HG02981 (cell line): ENCODE measurements at regions not wholly inside any gene's neighbourhood (a gene's known extent, or its start where the extent isn't known, plus 50 kb on each side); places are given as distances from the start of the nearest gene placed in this dataset.

Experiments used
- ATAC-seq: cut with Tn5 transposase; IDR thresholded peaks from one replicate; pipeline ENCODE4 v1.9.1; 2021; ENCODE audit warnings: mild to moderate bottlenecking, moderate library complexity; ENCODE audit not compliant: unreplicated experiment

DNA sequence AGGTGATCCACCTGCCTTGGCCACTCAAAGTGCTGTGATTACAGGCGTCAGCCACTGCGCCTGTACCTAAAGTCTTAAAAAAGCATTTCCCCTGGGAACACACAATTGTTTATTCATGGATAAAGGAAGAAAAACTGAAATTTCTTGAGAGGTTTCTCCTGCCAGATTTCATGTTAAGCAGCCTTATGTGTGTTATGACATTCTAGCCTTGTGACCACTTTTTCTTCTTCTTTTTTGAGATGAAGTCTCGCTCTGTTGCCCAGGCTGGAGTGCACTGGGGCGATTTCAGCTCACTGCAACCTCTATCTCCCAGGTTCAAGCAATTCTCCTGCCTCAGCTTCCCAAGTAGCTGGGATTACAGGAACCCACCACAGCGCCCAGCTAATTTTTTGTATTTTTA, 57.8 kb upstream of the PLAC8 start:
- no peak for ATAC-seq

DNA sequence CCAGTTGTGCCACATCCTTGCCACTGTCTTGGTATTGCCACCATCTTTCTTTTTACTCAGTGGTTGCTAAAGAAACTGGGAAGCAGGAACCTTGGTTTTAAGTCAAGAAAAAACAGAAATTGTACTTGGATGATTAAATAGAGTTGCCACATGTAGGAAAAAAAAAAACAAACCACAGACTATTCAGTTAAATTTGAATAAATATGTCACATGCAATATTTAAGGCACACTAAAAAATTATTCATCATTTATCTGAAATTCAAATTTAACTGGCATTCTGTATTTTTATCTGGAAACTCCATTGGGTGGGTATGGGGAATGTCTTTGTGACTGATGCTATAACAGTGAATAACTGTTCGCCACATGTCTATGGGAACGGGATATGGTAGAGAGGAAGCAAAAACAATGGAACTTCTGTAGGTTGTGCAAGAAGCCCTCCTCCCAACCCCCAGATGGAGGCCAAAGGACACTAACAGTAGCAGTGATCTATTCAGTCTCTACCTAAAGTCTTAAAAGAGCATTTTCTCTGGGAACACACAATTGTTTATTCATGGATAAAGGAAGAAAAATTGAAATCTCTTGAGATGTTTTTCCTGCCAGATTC, 57.0 kb upstream of the PLAC8 start:
- no peak for ATAC-seq

DNA sequence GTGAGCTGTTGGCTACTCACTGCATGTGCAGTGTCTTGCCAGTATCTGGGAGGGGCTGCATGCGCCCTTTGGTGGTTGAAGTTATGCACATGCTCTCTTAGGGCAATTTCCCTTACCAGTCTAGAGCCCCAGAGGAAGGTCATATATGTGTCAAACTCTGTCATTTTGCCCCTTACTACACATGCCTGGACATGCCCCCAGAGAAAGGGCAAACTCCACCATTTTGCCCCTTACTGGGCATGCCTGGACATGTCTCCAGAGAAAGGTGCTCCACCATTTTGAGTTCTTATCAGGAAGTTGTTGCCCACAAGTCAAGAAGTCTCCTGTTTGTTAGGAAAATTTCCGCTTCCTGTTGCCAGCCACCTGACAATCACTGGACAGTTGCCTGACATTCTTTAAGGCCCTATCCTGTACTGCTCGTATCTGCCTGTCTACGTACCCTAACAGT, 56.4 kb upstream of the PLAC8 start:
- ATAC-seq, result no peak
